GM13977 (cell line): ENCODE measurements at regions not wholly inside any gene's neighbourhood (a gene's known extent, or its start where the extent isn't known, plus 50 kb on each side); places are given as distances from the start of the nearest gene placed in this dataset.

Experiments used
- DNase-seq: peaks from one replicate; pipeline ENCODE4 v3.0.0; 2012; ENCODE audit warnings: low spot score
- in situ Hi-C: fragments of 300-500 bp; cut with MboI; formaldehyde crosslinking; loops from one replicate; pipeline ENCODE4 v1.12.0; 2022; ENCODE audit warnings: low sequenced_read_pairs, low pct_unique_long_range_greater_than_20kb, mixed read lengths, inconsistent platforms; ENCODE audit not compliant: unreplicated experiment
- TF ChIP-seq, protein P1 (sequence below): IDR thresholded peaks from 2 replicates; pipeline ENCODE4 v1.5.1; 2012; ENCODE audit warnings: mild to moderate bottlenecking, control low read depth; ENCODE audit not compliant: insufficient read depth; ENCODE audit errors: extremely low read depth, missing control alignments

DNA sequence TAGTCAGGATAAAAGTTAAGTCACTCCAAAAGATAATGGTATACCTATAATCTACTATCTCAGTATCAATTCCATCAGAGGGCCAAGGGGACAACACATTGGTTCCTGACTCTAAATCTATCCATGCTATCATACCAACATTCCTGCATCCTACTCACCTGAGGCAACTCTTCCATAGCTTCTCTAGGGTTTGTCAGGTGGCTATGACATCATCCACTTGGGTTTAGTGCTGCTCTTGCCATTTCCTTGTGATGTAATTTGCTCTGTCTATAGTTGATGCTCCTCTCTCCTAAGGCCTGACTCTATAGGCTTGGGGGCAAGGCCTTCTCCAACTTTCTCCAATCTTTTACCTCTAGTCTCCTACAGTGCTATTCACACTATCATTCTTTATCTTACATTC, 139.9 kb upstream of the FSHR start:
- no peak for DNase-seq
- TF ChIP-seq, protein P1, sequence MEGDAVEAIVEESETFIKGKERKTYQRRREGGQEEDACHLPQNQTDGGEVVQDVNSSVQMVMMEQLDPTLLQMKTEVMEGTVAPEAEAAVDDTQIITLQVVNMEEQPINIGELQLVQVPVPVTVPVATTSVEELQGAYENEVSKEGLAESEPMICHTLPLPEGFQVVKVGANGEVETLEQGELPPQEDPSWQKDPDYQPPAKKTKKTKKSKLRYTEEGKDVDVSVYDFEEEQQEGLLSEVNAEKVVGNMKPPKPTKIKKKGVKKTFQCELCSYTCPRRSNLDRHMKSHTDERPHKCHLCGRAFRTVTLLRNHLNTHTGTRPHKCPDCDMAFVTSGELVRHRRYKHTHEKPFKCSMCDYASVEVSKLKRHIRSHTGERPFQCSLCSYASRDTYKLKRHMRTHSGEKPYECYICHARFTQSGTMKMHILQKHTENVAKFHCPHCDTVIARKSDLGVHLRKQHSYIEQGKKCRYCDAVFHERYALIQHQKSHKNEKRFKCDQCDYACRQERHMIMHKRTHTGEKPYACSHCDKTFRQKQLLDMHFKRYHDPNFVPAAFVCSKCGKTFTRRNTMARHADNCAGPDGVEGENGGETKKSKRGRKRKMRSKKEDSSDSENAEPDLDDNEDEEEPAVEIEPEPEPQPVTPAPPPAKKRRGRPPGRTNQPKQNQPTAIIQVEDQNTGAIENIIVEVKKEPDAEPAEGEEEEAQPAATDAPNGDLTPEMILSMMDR = no peak
- in situ Hi-C loops = no loop called here

DNA sequence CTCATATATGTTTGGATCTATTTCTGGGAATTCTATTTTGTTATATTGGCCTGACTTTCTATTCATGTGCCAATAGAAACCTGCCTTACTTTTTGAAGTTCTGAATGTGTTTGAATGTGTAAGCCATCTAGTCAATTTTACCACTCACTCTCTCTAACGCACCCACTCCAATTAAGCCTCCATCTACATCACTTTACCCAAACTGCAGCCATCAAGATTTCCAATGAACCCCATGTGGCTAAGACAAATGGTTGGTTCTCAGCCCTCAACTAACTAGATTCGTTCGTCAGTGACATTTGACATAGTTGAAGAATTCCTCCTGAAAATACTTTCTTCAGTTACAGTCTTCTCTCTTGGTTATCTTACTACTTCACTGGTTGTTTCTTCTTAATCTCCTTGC, 137.3 kb upstream of the FSHR start:
- in situ Hi-C loops = no loop called here
- TF ChIP-seq, protein P1 = no peak
- DNase-seq = no peak

DNA sequence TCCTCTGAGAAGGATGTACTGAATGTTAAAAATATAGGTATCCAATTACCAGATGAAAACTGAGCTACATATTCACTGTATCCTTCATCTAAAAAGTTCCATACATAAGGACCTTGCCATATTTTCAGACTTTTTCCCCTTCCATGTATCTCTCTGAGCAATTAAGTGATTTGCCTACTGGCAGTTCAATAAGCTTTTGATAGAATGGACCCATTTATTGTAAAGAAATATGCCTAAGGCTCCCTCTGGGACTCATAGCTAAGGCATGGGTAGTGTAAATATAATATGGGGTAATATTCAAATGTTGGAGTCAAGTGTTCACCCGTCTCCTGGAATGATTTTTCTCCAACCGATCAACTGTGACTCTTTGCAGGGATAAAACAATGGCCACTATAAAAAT, 135.4 kb upstream of the FSHR start:
- TF ChIP-seq, protein P1 = no peak
- DNase-seq = no peak

DNA sequence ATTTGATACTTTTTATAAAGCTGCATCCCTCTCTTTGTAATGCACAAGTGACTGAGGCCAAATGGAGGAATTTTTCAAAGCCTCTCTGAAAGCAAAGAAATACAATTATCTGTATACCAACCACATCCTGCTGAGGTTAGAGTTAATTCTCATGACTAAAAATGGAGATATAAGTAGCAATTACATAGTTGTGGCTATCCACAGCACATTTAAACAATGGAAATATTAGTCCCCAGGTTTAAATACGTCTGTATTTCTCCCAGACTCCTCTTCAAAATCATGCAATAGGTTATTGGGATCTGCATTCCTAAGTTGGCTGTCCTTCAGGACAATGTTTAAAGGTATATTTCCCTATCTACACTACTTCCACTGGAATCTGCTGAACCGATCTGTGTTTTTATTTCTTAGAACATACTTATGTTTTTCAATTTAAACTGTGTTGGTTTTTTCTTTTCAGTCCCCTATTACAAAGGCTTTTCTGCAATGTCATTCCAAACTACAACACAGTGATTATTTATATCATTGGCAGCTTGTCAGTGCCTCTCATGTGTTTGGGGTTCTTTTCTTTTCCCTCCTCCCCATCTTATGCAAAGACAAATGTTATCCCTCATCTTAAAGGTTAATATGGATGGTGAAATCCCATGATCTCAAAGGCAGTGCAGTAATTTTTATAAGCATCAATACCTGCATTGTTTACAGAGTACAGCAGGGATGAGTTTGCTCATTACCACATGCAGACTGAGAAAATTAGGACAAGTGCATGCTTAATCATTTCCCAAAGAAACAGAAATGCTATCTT, 134.8 kb upstream of the FSHR start:
- DNase-seq = no peak
- in situ Hi-C loops = no loop called here
- TF ChIP-seq, protein P1 = no peak

More for the DNA sequence above, 135.4 kb upstream of the FSHR start:
- in situ Hi-C loops = no loop called here

DNA sequence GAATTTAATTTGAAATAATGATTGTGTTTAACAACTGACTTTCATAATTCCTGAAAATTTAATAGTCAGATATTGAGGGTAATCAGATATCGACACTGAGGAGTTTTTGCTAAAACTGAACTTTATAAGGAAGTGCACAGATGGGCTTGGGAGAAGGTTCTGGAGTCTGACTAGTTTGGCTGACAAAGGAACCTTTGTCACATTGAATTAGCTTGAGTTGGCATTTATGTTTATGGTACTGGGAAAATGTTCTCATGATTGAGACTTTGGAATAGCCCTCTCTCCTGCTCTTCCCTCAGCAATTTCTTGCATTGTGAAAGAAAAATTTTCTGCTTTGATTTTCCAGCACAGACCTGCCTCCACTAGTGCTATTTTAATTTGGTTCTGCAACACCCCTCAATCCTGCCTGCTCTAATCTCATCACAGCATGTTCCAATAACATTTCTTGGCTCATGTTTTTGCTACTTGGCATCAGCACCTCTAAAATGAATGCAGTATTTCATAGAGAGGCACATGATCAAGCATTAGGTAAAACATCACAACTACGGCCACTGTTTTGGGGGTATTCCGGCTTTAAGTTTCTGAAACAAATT, 133.9 kb upstream of the FSHR start:
- in situ Hi-C loops = no loop called here
- no peak for DNase-seq
- TF ChIP-seq, protein P1 = no peak

DNA sequence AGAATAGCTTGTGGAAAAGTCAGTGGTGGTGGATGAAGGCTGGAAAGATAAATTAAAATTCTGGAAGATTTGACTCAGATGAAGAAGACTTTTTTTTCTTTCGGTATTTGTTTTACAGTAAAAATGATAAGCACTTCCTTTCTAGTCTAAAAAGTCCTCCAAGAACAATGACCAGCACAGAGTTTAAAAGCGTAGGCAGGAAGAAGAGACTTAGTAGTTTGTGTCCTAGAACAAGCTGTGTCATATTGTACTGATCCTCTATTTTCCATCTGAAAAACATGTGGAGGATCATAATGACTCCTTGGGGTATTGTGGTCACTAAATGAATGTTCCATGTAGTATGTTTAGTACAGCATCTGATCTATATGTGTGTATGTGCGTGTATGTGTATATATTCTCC, 132.4 kb upstream of the FSHR start:
- TF ChIP-seq, protein P1 = no peak
- in situ Hi-C loops = no loop called here
- no peak for DNase-seq
